PC-9 (cell line): ENCODE measurements at regions not wholly inside any gene's neighbourhood (a gene's known extent, or its start where the extent isn't known, plus 50 kb on each side); places are given as distances from the start of the nearest gene placed in this dataset.
"Not testable (repeated sequence)": the region's sequence is repeated elsewhere in the genome, so short reads cannot be mapped to it uniquely, and the experiment has no call there.

Source experiments
- BruUV-seq: library from RNA; stranded (reverse); fragments of 400-500 nt; replicated peaks from 2 replicates; lab custom pipeline; 2021; lab: Mats Ljungman, UMichigan
- CTCF ChIA-PET: fragments of 300-600 bp; sonication (Branson Sonifier 250); formaldehyde crosslinking; loops from one replicate; lab custom pipeline; 2022; ENCODE audit warnings: antibody characterized with exemption; lab: Charles Lee
- POLR2A ChIA-PET: fragments of 300-600 bp; sonication (Branson Sonifier 250); formaldehyde crosslinking; loops from one replicate; lab custom pipeline; 2022; ENCODE audit warnings: antibody characterized with exemption; ENCODE audit not compliant: unreplicated experiment; lab: Charles Lee
- DNase-seq, 2 experiments: peaks; one replicate each; pipeline versions ENCODE4 v3.0.0 to v3.0.0-alpha.2; 2015 to 2022; ENCODE audit warnings: mixed read lengths in 1 of 2
- H2AFZ ChIP-seq: fragments of 200-600 bp; sonication (generic); 2 replicates; pipeline ENCODE4 v1.8.1; 2017; ENCODE audit warnings: antibody characterized with exemption
- H3F3A ChIP-seq: fragments of 200-600 bp; sonication (generic); 2 replicates; pipeline ENCODE4 v1.8.1; 2017; ENCODE audit warnings: antibody characterized with exemption, mild to moderate bottlenecking, low read depth; ENCODE audit not compliant: insufficient read depth
- H3K27ac ChIP-seq: fragments of 200-600 bp; sonication (generic); 2 replicates; pipeline ENCODE4 v1.6.1; 2016; ENCODE audit warnings: mixed run types
- H3K27me3 ChIP-seq: fragments of 200-600 bp; sonication (generic); 2 replicates; pipeline ENCODE4 v1.6.1; 2016; ENCODE audit warnings: low read depth, mixed run types; ENCODE audit not compliant: insufficient read depth
- H3K36me3 ChIP-seq: fragments of 200-600 bp; sonication (generic); 2 replicates; pipeline ENCODE4 v1.6.1; 2016; ENCODE audit warnings: low read depth, mixed run types
- H3K4me1 ChIP-seq: fragments of 200-600 bp; sonication (generic); replicated peaks from 2 replicates; pipeline ENCODE4 v1.6.1; 2016; ENCODE audit warnings: mixed run types; ENCODE audit not compliant: insufficient read depth
- H3K4me2 ChIP-seq: fragments of 200-600 bp; sonication (generic); 2 replicates; pipeline ENCODE4 v1.6.1; 2017; ENCODE audit warnings: mixed run types
- H3K4me3 ChIP-seq: fragments of 200-600 bp; sonication (generic); 2 replicates; pipeline ENCODE4 v1.6.1; 2016; ENCODE audit warnings: mixed run types
- H3K79me2 ChIP-seq: fragments of 200-600 bp; sonication (generic); 2 replicates; pipeline ENCODE4 v1.6.1; 2017; ENCODE audit warnings: low read depth, mixed run types
- H3K9me2 ChIP-seq: fragments of 200-600 bp; sonication (generic); 2 replicates; pipeline ENCODE4 v1.8.1; 2017; ENCODE audit warnings: mild to moderate bottlenecking; ENCODE audit not compliant: insufficient read depth
- H3K9me3 ChIP-seq: fragments of 200-600 bp; sonication (generic); 2 replicates; pipeline ENCODE4 v1.8.1; 2016; ENCODE audit warnings: low read depth; ENCODE audit not compliant: insufficient read depth
- H4K20me1 ChIP-seq: fragments of 200-600 bp; sonication (generic); 2 replicates; pipeline ENCODE4 v1.8.1; 2017; ENCODE audit not compliant: insufficient read depth
- CTCF ChIP-seq: fragments of 200-600 bp; sonication (generic); conservative IDR thresholded peaks from 2 replicates; pipeline ENCODE4 v1.6.1; 2017; ENCODE audit warnings: mixed run types, antibody characterized with exemption, mild to moderate bottlenecking, moderate library complexity
- EZH2 ChIP-seq: fragments of 200-600 bp; sonication (generic); IDR thresholded peaks from 2 replicates; pipeline ENCODE4 v1.8.0; 2017; ENCODE audit warnings: antibody characterized with exemption, low read depth
- intact Hi-C: fragments of 100-400 bp; cut with micrococcal nuclease; formaldehyde crosslinking; loops from one replicate; pipeline ENCODE4 v1.10.0; 2022; ENCODE audit not compliant: unreplicated experiment

GRCh38 chr3:40753951-40754350 is 229.2 kb downstream of the ZNF621 start:
- no peak overlapping the region for H2AFZ ChIP-seq
- TF ChIP-seq EZH2 (no peak), CTCF (no peak)
- H3K4me3 ChIP-seq: no peak overlapping the region
- no peak overlapping the region for H3K27ac ChIP-seq
- ChIA-PET POLR2A (no interaction called here), CTCF (no interaction called here)
- intact Hi-C loops: no loop called here
- H4K20me1 ChIP-seq: no peaks in the 10 kb centered on the region
- H3F3A ChIP-seq: no peaks in the 10 kb centered on the region
- no peaks in the 10 kb centered on the region for H3K9me2 ChIP-seq
- no TSS peak for BruUV-seq
- H3K79me2 ChIP-seq: no peaks in the 10 kb centered on the region
- no peaks in the 10 kb centered on the region for H3K4me1 ChIP-seq
- H3K9me3 ChIP-seq: no peaks in the 10 kb centered on the region
- no peaks in the 10 kb centered on the region for H3K36me3 ChIP-seq
- H3K4me2 ChIP-seq: no peak overlapping the region
- DNase-seq: no peak
- H3K27me3 ChIP-seq: no peaks in the 10 kb centered on the region

GRCh38 chr3:40754994-40755393 is 230.2 kb downstream of the ZNF621 start:
- no peak for TF ChIP-seq EZH2
- TF ChIP-seq CTCF: no peak
- intact Hi-C loops: no loop called here
- Histone ChIP-seq H3K36me3 (no peaks in the 10 kb centered on the region), H3K27ac (no peak overlapping the region), H3K9me2 (no peaks in the 10 kb centered on the region), H3K4me3 (no peak overlapping the region), H2AFZ (no peak overlapping the region), H3K4me2 (no peak overlapping the region), H4K20me1 (no peaks in the 10 kb centered on the region), H3K27me3 (no peaks in the 10 kb centered on the region), H3K9me3 (no peaks in the 10 kb centered on the region), H3K79me2 (no peaks in the 10 kb centered on the region), H3F3A (no peaks in the 10 kb centered on the region), H3K4me1 (no peaks in the 10 kb centered on the region)
- ChIA-PET POLR2A (no interaction called here), CTCF (no interaction called here)
- BruUV-seq: no TSS peak
- DNase-seq: no peak

- BruUV-seq: no TSS peak
- Histone ChIP-seq H4K20me1 (no peaks in the 10 kb centered on the region), H2AFZ (no peak overlapping the region), H3K27me3 (no peaks in the 10 kb centered on the region), H3K9me2 (no peaks in the 10 kb centered on the region), H3K4me3 (no peak overlapping the region), H3F3A (no peaks in the 10 kb centered on the region), H3K27ac (no peak overlapping the region), H3K4me1 (no peaks in the 10 kb centered on the region), H3K36me3 (no peaks in the 10 kb centered on the region), H3K79me2 (no peaks in the 10 kb centered on the region), H3K9me3 (no peaks in the 10 kb centered on the region), H3K4me2 (no peak overlapping the region)
- TF ChIP-seq EZH2 (no peak), CTCF (no peak)
- DNase-seq: no peak
- POLR2A ChIA-PET: no interaction called here
- CTCF ChIA-PET: no interaction called here
- intact Hi-C loops: no loop called here
These were observed 231.7 kb downstream of the ZNF621 start for GRCh38 chr3:40756500-40756899.

- BruUV-seq: not testable (repeated sequence)
These were observed 238.0 kb downstream of the ZNF621 start for GRCh38 chr3:40762771-40763170.

More at GRCh38 chr3:40762771-40763170, 238.0 kb downstream of the ZNF621 start:
- H2AFZ ChIP-seq, POLR2A ChIA-PET, H3F3A ChIP-seq, H3K27ac ChIP-seq, H3K9me3 ChIP-seq, H3K4me3 ChIP-seq, intact Hi-C loops, DNase-seq, CTCF ChIA-PET, H3K79me2 ChIP-seq, H3K9me2 ChIP-seq, H3K36me3 ChIP-seq, H3K4me2 ChIP-seq, H3K4me1 ChIP-seq, H4K20me1 ChIP-seq, H3K27me3 ChIP-seq: not testable (repeated sequence)
